ENCODE measurements at regions not wholly inside any gene's neighbourhood (a gene's known extent, or its start where the extent isn't known, plus 50 kb on each side); places are given as distances from the start of the nearest gene placed in this dataset.

DNA sequence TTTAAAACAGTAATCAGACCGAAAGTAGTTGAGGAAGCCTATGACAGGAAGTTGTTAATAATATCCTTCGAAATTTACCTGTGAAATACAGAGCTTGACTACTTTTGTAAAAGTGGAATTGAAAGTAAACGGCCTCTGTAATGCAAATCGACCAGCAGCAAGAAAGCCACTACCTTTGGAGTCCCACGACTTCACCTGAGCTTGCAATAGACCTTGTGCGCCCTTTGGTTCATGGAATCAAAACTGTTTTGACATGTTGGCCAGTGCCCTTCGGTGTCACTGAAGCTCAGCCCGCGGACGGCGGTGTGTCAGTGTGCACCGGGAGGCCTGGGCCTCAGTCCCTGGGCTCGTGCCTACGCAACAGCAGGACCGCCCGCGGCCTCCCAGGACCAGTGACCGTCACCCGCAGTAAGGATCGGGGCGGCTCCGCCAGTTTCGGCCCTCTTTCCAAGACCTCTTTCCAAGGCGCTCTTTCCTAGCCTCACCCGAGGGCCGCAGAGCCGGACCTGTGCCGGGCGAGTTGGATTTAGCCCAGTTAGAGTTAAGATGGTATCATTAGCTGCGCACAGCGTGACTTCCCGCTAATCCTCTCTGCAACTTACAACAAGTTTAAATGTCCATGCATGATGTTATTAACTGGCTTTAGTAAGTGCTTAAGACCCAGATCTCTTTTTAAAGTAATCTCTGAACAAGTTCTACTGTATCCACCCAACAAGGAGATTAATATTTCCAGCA lies 223.3 kb downstream of the MEF2C start:
- Histone ChIP-seq H3K36me3 (no peaks in the 10 kb centered on the region), H3K27me3 (peaks cover 13 to 65% of the 10 kb centered on the region in 2 donors), H3K4me3 (no peak overlapping the region), H3K9me3 (no peaks in the 10 kb centered on the region), H3K4me1 (no peaks in the 10 kb centered on the region), H3K27ac (no peak overlapping the region)
- DNase-seq (no peak), ATAC-seq (peak; percentile 32 to 45 (median 38))
- 9% methylated on average over 9 of the region's 32 CpGs for WGBS (ENCODE audit: insufficient coverage, low coverage, low lambda C conversion rate, missing lambda C conversion rate)
- intact Hi-C loops (cut with DNase I), result no loop called here
- TF ChIP-seq, protein P1, sequence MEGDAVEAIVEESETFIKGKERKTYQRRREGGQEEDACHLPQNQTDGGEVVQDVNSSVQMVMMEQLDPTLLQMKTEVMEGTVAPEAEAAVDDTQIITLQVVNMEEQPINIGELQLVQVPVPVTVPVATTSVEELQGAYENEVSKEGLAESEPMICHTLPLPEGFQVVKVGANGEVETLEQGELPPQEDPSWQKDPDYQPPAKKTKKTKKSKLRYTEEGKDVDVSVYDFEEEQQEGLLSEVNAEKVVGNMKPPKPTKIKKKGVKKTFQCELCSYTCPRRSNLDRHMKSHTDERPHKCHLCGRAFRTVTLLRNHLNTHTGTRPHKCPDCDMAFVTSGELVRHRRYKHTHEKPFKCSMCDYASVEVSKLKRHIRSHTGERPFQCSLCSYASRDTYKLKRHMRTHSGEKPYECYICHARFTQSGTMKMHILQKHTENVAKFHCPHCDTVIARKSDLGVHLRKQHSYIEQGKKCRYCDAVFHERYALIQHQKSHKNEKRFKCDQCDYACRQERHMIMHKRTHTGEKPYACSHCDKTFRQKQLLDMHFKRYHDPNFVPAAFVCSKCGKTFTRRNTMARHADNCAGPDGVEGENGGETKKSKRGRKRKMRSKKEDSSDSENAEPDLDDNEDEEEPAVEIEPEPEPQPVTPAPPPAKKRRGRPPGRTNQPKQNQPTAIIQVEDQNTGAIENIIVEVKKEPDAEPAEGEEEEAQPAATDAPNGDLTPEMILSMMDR (IDR thresholded peaks at IDR 0.05), result no peak
- no peak for TF ChIP-seq POLR2A (IDR thresholded peaks at IDR 0.05)

DNA sequence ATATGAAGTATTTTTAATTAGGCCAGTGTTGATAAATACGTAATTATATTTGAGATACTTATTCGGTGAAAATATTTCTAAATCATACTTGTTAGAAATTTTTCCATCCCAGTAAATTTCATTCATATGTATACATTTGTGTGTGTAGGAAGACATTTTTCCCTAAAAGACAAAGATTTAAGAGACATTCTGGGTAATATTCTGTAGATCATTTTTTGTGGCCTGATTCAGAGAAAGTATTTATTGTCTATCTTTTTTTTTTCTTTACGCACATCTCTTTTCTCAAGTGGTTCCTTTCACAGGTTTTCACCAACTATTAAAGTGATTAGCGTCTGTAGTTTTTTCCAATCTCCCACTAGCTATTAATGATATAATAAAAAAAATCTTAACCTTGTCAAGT lies 224.1 kb downstream of the MEF2C start:
- DNase-seq, result no peak
- no peak overlapping the region for H3K27ac ChIP-seq
- H3K36me3 ChIP-seq, result no peaks in the 10 kb centered on the region
- TF ChIP-seq, protein P1 (IDR thresholded peaks at IDR 0.05), result no peak
- no peak for TF ChIP-seq POLR2A (IDR thresholded peaks at IDR 0.05)
- H3K4me3 ChIP-seq, result no peak overlapping the region
- no peak for ATAC-seq
- H3K27me3 ChIP-seq, result peaks cover 13 to 57% of the 10 kb centered on the region in 2 donors
- no peaks in the 10 kb centered on the region for H3K9me3 ChIP-seq
- intact Hi-C loops (cut with DNase I), result no loop called here
- 68% methylated on average over 4 of the region's 4 CpGs for WGBS (ENCODE audit: insufficient coverage, low coverage, low lambda C conversion rate, missing lambda C conversion rate)
- H3K4me1 ChIP-seq, result no peaks in the 10 kb centered on the region

DNA sequence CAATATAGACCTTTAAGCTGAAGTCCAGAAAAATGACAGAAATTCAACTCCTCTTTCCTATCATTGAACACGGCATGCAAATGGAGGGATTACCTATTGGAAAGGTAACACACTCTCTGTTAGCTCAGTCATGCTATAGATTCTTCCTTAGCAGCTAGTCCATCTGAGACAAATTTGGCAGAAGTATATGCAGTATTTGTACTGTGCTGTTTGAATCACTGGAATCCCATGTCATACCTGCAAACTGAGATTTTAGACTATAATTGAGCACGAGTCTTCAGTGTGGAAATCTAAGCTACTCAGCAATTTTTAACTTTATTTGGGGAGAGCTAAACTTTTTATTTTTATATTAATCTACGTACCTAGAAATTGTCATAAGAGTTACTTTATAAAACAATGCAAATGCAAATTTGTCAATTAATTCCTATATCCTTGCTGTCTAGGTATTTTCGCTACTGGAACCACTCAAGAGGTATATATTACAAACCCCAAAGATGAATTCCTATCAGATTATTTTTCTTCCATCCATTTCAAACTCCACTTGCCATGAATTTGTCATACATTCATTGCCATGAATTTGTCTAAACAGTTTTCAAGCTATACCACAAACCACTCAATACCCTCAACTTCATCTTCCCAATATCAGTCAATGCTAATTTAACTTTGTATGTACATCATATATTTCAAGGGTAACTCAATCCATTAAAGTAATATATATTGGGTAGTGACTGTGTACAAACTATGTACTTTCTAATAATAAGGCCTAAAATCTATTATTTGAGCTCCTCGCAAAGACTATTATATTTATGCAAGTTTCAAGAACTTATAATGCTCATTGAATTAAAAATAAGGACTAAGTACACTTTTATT lies 224.8 kb downstream of the MEF2C start:
- intact Hi-C loops (cut with DNase I), result no loop called here
- DNase-seq (no peak), ATAC-seq (no peak)
- H3K4me1 ChIP-seq, result no peaks in the 10 kb centered on the region
- H3K9me3 ChIP-seq, result no peaks in the 10 kb centered on the region
- peaks cover 13 to 55% of the 10 kb centered on the region in 2 donors for H3K27me3 ChIP-seq
- WGBS (ENCODE audit: insufficient coverage, low coverage, low lambda C conversion rate, missing lambda C conversion rate), result 67% methylated on average over 5 of the region's 5 CpGs
- TF ChIP-seq POLR2A (IDR thresholded peaks at IDR 0.05), result no peak
- TF ChIP-seq, protein P1 (IDR thresholded peaks at IDR 0.05), result no peak
- no peak overlapping the region for H3K4me3 ChIP-seq
- H3K27ac ChIP-seq, result no peak overlapping the region
- H3K36me3 ChIP-seq, result no peaks in the 10 kb centered on the region

DNA sequence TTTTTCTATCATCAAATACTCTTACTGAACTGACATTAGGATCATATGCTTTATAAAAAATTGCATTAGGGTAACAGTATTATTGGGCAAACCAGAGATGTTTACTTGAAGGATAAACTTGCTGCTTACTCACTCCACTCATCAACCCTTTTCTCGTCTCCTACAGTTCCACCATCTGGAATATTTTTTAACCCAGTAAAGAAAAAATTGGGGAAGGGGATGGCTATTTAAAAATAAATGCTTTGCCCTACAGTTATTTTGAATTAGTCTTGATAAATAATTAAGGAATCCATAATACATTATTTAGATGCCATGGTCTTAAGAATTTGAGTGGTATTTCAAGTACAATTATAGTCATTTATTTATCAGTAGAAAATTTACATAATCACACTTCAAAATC lies 225.8 kb downstream of the MEF2C start:
- no peaks in the 10 kb centered on the region for H3K36me3 ChIP-seq
- intact Hi-C loops (cut with DNase I), result no loop called here
- H3K27me3 ChIP-seq, result peaks cover 13 to 45% of the 10 kb centered on the region in 2 donors
- WGBS (ENCODE audit: insufficient coverage, low coverage, low lambda C conversion rate, missing lambda C conversion rate), result 59% methylated on average over 1 of the region's 1 CpG
- no peaks in the 10 kb centered on the region for H3K4me1 ChIP-seq
- H3K9me3 ChIP-seq, result no peaks in the 10 kb centered on the region
- DNase-seq (no peak), ATAC-seq (no peak)
- H3K27ac ChIP-seq, result no peak overlapping the region
- TF ChIP-seq, protein P1 (IDR thresholded peaks at IDR 0.05), result no peak
- no peak for TF ChIP-seq POLR2A (IDR thresholded peaks at IDR 0.05)
- H3K4me3 ChIP-seq, result no peak overlapping the region
